ENCODE measurements at regions not wholly inside any gene's neighbourhood (a gene's known extent, or its start where the extent isn't known, plus 50 kb on each side); places are given as distances from the start of the nearest gene placed in this dataset.

DNA sequence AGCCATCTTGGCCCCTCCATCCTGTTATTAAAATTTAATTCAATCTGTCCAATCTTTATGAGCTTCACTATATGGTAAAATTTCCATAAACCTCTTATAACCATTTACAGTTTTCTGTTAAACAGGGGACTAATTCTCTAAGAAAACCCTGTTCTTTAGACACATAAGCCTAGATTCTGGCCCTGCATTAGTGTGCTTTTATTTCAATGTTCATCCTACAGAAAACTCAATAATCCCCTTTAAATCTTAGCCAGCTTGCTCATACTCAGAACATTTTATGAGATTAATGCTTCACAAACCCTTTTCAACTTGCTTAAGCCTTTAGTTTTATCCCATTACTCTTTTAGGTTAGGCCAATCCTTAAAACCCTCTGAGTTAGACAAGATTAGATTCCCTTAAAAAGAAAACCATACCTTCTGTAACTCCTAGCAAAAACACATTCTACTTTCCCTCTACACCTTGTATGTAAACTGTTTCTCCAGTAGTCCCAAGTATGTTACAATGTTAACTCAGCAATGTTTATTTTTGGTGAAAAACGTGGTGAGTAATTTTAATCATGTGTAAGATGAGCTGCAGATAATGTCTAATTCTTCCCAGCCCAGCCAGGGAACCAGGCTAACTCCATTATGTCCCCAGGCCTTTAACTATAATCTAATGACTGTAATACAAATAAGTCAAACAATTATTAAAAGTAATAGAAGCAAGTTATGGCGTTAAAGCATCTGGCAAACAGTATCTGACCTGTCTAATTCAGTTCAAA lies 1953.4 kb upstream of the LRRTM1 start:
- TF ChIP-seq, protein P1, sequence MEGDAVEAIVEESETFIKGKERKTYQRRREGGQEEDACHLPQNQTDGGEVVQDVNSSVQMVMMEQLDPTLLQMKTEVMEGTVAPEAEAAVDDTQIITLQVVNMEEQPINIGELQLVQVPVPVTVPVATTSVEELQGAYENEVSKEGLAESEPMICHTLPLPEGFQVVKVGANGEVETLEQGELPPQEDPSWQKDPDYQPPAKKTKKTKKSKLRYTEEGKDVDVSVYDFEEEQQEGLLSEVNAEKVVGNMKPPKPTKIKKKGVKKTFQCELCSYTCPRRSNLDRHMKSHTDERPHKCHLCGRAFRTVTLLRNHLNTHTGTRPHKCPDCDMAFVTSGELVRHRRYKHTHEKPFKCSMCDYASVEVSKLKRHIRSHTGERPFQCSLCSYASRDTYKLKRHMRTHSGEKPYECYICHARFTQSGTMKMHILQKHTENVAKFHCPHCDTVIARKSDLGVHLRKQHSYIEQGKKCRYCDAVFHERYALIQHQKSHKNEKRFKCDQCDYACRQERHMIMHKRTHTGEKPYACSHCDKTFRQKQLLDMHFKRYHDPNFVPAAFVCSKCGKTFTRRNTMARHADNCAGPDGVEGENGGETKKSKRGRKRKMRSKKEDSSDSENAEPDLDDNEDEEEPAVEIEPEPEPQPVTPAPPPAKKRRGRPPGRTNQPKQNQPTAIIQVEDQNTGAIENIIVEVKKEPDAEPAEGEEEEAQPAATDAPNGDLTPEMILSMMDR (IDR thresholded peaks at IDR 0.05), result no peak
- TF ChIP-seq POLR2A (IDR thresholded peaks at IDR 0.05) (no peak), EP300 (IDR thresholded peaks at IDR 0.05) (no peak)

Measured in ovary (tissue), 3 donors.